Mesenchymal stem cell (in vitro differentiated cells and primary cell): ENCODE measurements at regions not wholly inside any gene's neighbourhood (a gene's known extent, or its start where the extent isn't known, plus 50 kb on each side); places are given as distances from the start of the nearest gene placed in this dataset.

Source experiments
- DNase-seq: peaks from one replicate; pipeline ENCODE4 v3.0.0-alpha.2; 2013
- H2AFZ ChIP-seq: one replicate; pipeline ENCODE4 v1.6.1; 2013; ENCODE audit warnings: low read depth, mild to moderate bottlenecking, control low read depth, inconsistent platforms, low read length, moderate library complexity
- H2AK5ac ChIP-seq: 2 replicates; pipeline ENCODE4 v1.6.1; 2013; ENCODE audit warnings: low read length, moderate library complexity, mild to moderate bottlenecking, inconsistent platforms; ENCODE audit not compliant: severe bottlenecking
- H2BK120ac ChIP-seq: one replicate; pipeline ENCODE4 v1.6.1; 2013; ENCODE audit warnings: low read depth, mild to moderate bottlenecking, inconsistent platforms, low read length, moderate library complexity
- H2BK12ac ChIP-seq, 2 experiments: one replicate each; pipeline ENCODE4 v1.6.1; 2013; ENCODE audit warnings: inconsistent platforms in 2 of 2, low read length in 2 of 2, mild to moderate bottlenecking in 2 of 2, moderate library complexity in 2 of 2, control low read depth in 1 of 2
- H2BK15ac ChIP-seq: one replicate; pipeline ENCODE4 v1.6.1; 2013; ENCODE audit warnings: mild to moderate bottlenecking, low read depth, inconsistent platforms; ENCODE audit not compliant: poor library complexity, severe bottlenecking
- H2BK5ac ChIP-seq: 2 replicates; pipeline ENCODE4 v1.6.1; 2013; ENCODE audit warnings: low read depth, mild to moderate bottlenecking, low read length, control low read depth, inconsistent platforms; ENCODE audit not compliant: poor library complexity, severe bottlenecking
- H3K14ac ChIP-seq, 2 experiments: one replicate each; pipeline ENCODE4 v1.6.1; 2013; ENCODE audit warnings: inconsistent platforms in 2 of 2, low read length in 2 of 2, control low read depth in 1 of 2, mild to moderate bottlenecking in 1 of 2, moderate library complexity in 1 of 2
- H3K18ac ChIP-seq, 2 experiments: one replicate each; pipeline ENCODE4 v1.6.1; 2013; ENCODE audit warnings: inconsistent platforms in 2 of 2, low read length in 2 of 2, control low read depth in 1 of 2, low read depth in 1 of 2, mild to moderate bottlenecking in 1 of 2
- H3K23ac ChIP-seq, 2 experiments: one replicate each; pipeline ENCODE4 v1.6.1; 2013; ENCODE audit warnings: inconsistent platforms in 2 of 2, low read length in 2 of 2, mild to moderate bottlenecking in 2 of 2, moderate library complexity in 2 of 2, control low read depth in 1 of 2
- H3K27ac ChIP-seq: 2 replicates; pipeline ENCODE4 v1.5.1; 2013; ENCODE audit warnings: mild to moderate bottlenecking, moderate library complexity, low read length, control low read depth, inconsistent platforms; ENCODE audit not compliant: poor library complexity, severe bottlenecking
- H3K27me3 ChIP-seq, 2 experiments: 2 replicates each; pipeline versions ENCODE4 v1.6.1 to v1.7.0; 2013; ENCODE audit warnings: low read length in 2 of 2, mild to moderate bottlenecking in 2 of 2, moderate library complexity in 2 of 2, control low read depth in 1 of 2, inconsistent platforms in 1 of 2; ENCODE audit not compliant: control insufficient read depth in 1 of 2, insufficient read depth in 1 of 2
- H3K36me3 ChIP-seq, 2 experiments: 2 replicates each; pipeline versions ENCODE4 v1.6.1 to v1.7.0; 2013; ENCODE audit warnings: low read length in 2 of 2, control low read depth in 1 of 2, inconsistent platforms in 1 of 2, low read depth in 1 of 2, mild to moderate bottlenecking in 1 of 2; ENCODE audit not compliant: insufficient read depth in 2 of 2, control insufficient read depth in 1 of 2
- H3K4ac ChIP-seq, 2 experiments: one replicate each; pipeline ENCODE4 v1.6.1; 2013; ENCODE audit warnings: inconsistent platforms in 2 of 2, low read length in 2 of 2, mild to moderate bottlenecking in 2 of 2, moderate library complexity in 2 of 2, control low read depth in 1 of 2, low read depth in 1 of 2
- H3K4me1 ChIP-seq: 2 replicates; pipeline ENCODE4 v1.6.1; 2013; ENCODE audit warnings: low read depth, low read length, control low read depth; ENCODE audit not compliant: control insufficient read depth, insufficient read depth
- H3K4me2 ChIP-seq: 2 replicates; pipeline ENCODE4 v1.6.1; 2013; ENCODE audit warnings: low read length, mild to moderate bottlenecking, inconsistent platforms; ENCODE audit not compliant: poor library complexity, severe bottlenecking
- H3K4me3 ChIP-seq, 2 experiments: 2 replicates each; pipeline versions ENCODE4 v1.5.1 to v1.7.0; 2013; ENCODE audit warnings: low read length in 2 of 2, mild to moderate bottlenecking in 2 of 2, control low read depth in 1 of 2, low read depth in 1 of 2; ENCODE audit not compliant: insufficient read depth in 1 of 2
- H3K79me1 ChIP-seq: replicated peaks from 2 replicates; pipeline ENCODE4 v1.6.1; 2013; ENCODE audit warnings: mild to moderate bottlenecking, control low read depth, low read length, inconsistent platforms; ENCODE audit not compliant: poor library complexity, severe bottlenecking
- H3K9ac ChIP-seq: 2 replicates; pipeline ENCODE4 v1.7.0; 2013; ENCODE audit warnings: mild to moderate bottlenecking, low read length, moderate library complexity
- H3K9me3 ChIP-seq: 2 replicates; pipeline ENCODE4 v1.7.0; 2013; ENCODE audit warnings: mild to moderate bottlenecking, low read length; ENCODE audit not compliant: control insufficient read depth
- H4K8ac ChIP-seq: one replicate; pipeline ENCODE4 v1.6.1; 2013; ENCODE audit warnings: inconsistent platforms, mild to moderate bottlenecking, low read length, moderate library complexity
- H4K91ac ChIP-seq: one replicate; pipeline ENCODE4 v1.6.1; 2013; ENCODE audit warnings: mild to moderate bottlenecking, low read length, inconsistent platforms
- WGBS: methylation state at CpG from one replicate; pipeline ENCODE4 v1.1.7; 2013; ENCODE audit warnings: mixed read lengths; 5-methylcytosine and 5-hydroxymethylcytosine counted together

DNA sequence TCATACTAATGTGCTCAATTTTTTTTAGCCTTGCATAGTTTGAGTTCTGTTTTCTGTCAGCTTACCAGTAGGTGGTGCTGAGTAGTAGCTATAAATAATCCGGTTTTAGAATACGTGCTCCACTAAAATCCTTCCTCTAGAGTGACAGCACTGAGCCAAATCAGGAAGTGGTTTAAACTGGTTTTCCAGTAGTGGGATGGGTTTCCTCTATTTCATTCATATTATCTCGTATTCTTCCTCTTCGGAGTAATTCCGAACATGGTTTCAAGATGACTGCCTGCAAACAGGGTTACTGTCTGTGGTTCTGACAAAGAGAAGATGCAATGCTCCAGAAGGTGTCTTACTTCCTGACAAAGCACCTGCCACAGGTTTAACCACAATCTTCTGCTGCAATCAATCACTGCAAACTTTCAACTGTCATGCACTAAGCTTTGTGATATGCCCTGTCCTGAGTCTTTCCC is 496.9 kb upstream of the VRK2 start:
- Histone ChIP-seq H3K23ac (no peak overlapping the region), H2BK15ac (no peak overlapping the region), H2AK5ac (no peak overlapping the region), H3K4ac (no peak overlapping the region), H3K27ac (no peak overlapping the region), H3K36me3 (no peaks in the 10 kb centered on the region), H3K4me3 (no peak overlapping the region), H3K9me3 (peaks cover 4% of the 10 kb centered on the region), H3K4me1 (no peaks in the 10 kb centered on the region), H3K79me1 (no peaks in the 10 kb centered on the region), H2BK120ac (no peak overlapping the region), H2BK12ac (no peak overlapping the region), H2BK5ac (no peak overlapping the region), H3K4me2 (no peak overlapping the region), H3K27me3 (no peaks in the 10 kb centered on the region), H3K9ac (no peak overlapping the region), H4K91ac (no peak overlapping the region), H3K18ac (no peak overlapping the region), H4K8ac (no peak overlapping the region), H2AFZ (no peak overlapping the region), H3K14ac (no peak overlapping the region)
- peak; percentile 14 for DNase-seq
- 56% methylated on average over 5 of the region's 5 CpGs for whole genome bisulfite sequencing

DNA sequence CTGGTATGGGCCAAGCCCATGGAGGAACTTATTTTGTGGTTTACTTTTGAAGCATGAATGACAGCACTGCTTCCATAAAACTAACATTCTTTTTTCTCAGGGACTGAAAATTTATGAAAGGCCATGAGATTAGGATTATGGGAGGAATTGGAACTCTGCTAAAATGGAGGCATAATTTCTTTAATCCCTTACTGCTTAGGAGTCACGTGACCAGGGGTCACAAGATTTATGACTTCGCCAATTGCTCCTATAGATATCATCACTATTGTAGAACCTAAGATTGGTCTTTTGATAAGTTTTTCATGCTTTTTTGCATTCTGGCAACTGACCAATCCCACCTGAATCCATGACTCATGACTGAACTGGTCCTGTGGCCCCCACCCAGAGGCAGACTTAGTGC is 495.7 kb upstream of the VRK2 start:
- Histone ChIP-seq H3K9ac (no peak overlapping the region), H2BK12ac (no peak overlapping the region), H3K36me3 (no peaks in the 10 kb centered on the region), H4K91ac (no peak overlapping the region), H2BK120ac (no peak overlapping the region), H3K23ac (no peak overlapping the region), H2AFZ (no peak overlapping the region), H2BK15ac (no peak overlapping the region), H4K8ac (no peak overlapping the region), H2AK5ac (no peak overlapping the region), H3K9me3 (peaks cover 7% of the 10 kb centered on the region), H2BK5ac (no peak overlapping the region), H3K18ac (no peak overlapping the region), H3K14ac (no peak overlapping the region), H3K4me3 (no peak overlapping the region), H3K27ac (no peak overlapping the region), H3K4me1 (no peaks in the 10 kb centered on the region), H3K4ac (no peak overlapping the region), H3K4me2 (no peak overlapping the region), H3K27me3 (no peaks in the 10 kb centered on the region), H3K79me1 (no peaks in the 10 kb centered on the region)
- no peak for DNase-seq
- WGBS = 72% methylated on average over 2 of the region's 2 CpGs

GRCh38 chr2:57552885-57553284 is 493.7 kb upstream of the VRK2 start:
- Histone ChIP-seq H2AFZ (no peak overlapping the region), H3K27me3 (no peaks in the 10 kb centered on the region), H3K14ac (no peak overlapping the region), H2AK5ac (no peak overlapping the region), H3K27ac (no peak overlapping the region), H3K4ac (no peak overlapping the region), H4K8ac (no peak overlapping the region), H3K79me1 (no peaks in the 10 kb centered on the region), H3K9me3 (peaks cover 7% of the 10 kb centered on the region), H3K4me2 (no peak overlapping the region), H2BK120ac (no peak overlapping the region), H3K23ac (no peak overlapping the region), H3K36me3 (no peaks in the 10 kb centered on the region), H2BK12ac (no peak overlapping the region), H3K9ac (no peak overlapping the region), H3K18ac (no peak overlapping the region), H2BK15ac (no peak overlapping the region), H2BK5ac (no peak overlapping the region), H4K91ac (no peak overlapping the region), H3K4me1 (no peaks in the 10 kb centered on the region), H3K4me3 (no peak overlapping the region)
- DNase-seq = no peak
- WGBS = 85% methylated on average over 3 of the region's 3 CpGs

DNA sequence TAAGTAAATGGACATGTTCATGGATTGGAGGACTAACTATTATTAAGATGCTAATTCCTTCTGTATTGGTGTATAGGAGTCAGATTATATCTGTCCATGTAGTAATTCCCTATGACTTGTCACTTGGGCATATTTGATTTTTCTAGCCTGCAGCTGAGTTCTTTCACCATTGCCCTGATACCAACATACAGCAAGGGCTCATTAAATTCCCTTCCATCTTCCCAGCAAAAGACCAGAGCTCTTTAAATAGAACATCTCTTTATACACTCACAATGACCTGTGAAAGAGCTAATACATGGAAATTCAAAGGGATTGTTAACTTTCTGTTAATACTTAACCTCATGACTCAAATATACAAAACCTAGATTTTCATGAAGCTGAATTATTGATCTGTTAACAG is 492.3 kb upstream of the VRK2 start:
- H3K9ac ChIP-seq = no peak overlapping the region
- H3K14ac ChIP-seq = no peak overlapping the region
- no peak overlapping the region for H2BK120ac ChIP-seq
- H3K27me3 ChIP-seq = no peaks in the 10 kb centered on the region
- H3K4ac ChIP-seq = no peak overlapping the region
- no peak overlapping the region for H3K4me3 ChIP-seq
- no peak for DNase-seq
- H2BK15ac ChIP-seq = no peak overlapping the region
- H2BK5ac ChIP-seq = no peak overlapping the region
- H3K18ac ChIP-seq = no peak overlapping the region
- no peak overlapping the region for H3K23ac ChIP-seq
- no peak overlapping the region for H3K4me2 ChIP-seq
- no peaks in the 10 kb centered on the region for H3K79me1 ChIP-seq
- no peak overlapping the region for H4K91ac ChIP-seq
- H2AK5ac ChIP-seq = no peak overlapping the region
- H2BK12ac ChIP-seq = no peak overlapping the region
- peaks cover 7% of the 10 kb centered on the region for H3K9me3 ChIP-seq
- H3K36me3 ChIP-seq = no peaks in the 10 kb centered on the region
- H2AFZ ChIP-seq = no peak overlapping the region
- H4K8ac ChIP-seq = no peak overlapping the region
- no peak overlapping the region for H3K27ac ChIP-seq
- H3K4me1 ChIP-seq = no peaks in the 10 kb centered on the region
